ENCODE measurements at regions not wholly inside any gene's neighbourhood (a gene's known extent, or its start where the extent isn't known, plus 50 kb on each side); places are given as distances from the start of the nearest gene placed in this dataset.
"Not testable (repeated sequence)": the region's sequence is repeated elsewhere in the genome, so short reads cannot be mapped to it uniquely, and the experiment has no call there.

GRCh38 chr12:86601550-86602308, 345.5 kb upstream of the MGAT4C start:
- no peak for DNase-seq (ENCODE audit: low spot score)

- no peak for DNase-seq (ENCODE audit: low spot score)
Measured at GRCh38 chr12:86600664-86601231, 344.6 kb upstream of the MGAT4C start.

GRCh38 chr12:86597431-86597830, 341.2 kb upstream of the MGAT4C start:
- no peak for DNase-seq (ENCODE audit: low spot score)

- DNase-seq (ENCODE audit: low spot score), result no peak
Measured at GRCh38 chr12:86590296-86590695, 334.1 kb upstream of the MGAT4C start.

- DNase-seq (ENCODE audit: low spot score), result no peak
Measured at GRCh38 chr12:86574143-86574542, 318.0 kb upstream of the MGAT4C start.

- no peak for DNase-seq (ENCODE audit: low spot score)
Measured at GRCh38 chr12:86572455-86572854, 316.3 kb upstream of the MGAT4C start.

GRCh38 chr12:86565038-86565437, 308.8 kb upstream of the MGAT4C start:
- no peak for DNase-seq (ENCODE audit: low spot score)

GRCh38 chr12:86555491-86555890, 299.3 kb upstream of the MGAT4C start:
- DNase-seq (ENCODE audit: low spot score), result not testable (repeated sequence)

- DNase-seq (ENCODE audit: low spot score), result no peak
Measured at GRCh38 chr12:86551146-86551571, 295.0 kb upstream of the MGAT4C start.

- no peak for DNase-seq (ENCODE audit: low spot score)
Measured at GRCh38 chr12:86550218-86551145, 294.3 kb upstream of the MGAT4C start.

GRCh38 chr12:86543716-86544115, 287.5 kb upstream of the MGAT4C start:
- no peak for DNase-seq (ENCODE audit: low spot score)

- DNase-seq (ENCODE audit: low spot score), result no peak
Measured at GRCh38 chr12:86530996-86531655, 274.9 kb upstream of the MGAT4C start.

- no peak for DNase-seq (ENCODE audit: low spot score)
Measured at GRCh38 chr12:86526060-86526595, 269.9 kb upstream of the MGAT4C start.

GRCh38 chr12:86523844-86524243, 267.7 kb upstream of the MGAT4C start:
- DNase-seq (ENCODE audit: low spot score), result no peak

- DNase-seq (ENCODE audit: low spot score), result no peak
Measured at GRCh38 chr12:86521870-86522269, 265.7 kb upstream of the MGAT4C start.

- DNase-seq (ENCODE audit: low spot score), result no peak
Measured at GRCh38 chr12:86513226-86513625, 257.0 kb upstream of the MGAT4C start.

GRCh38 chr12:86496595-86496994, 240.4 kb upstream of the MGAT4C start:
- DNase-seq (ENCODE audit: low spot score), result no peak

- DNase-seq (ENCODE audit: low spot score), result no peak
Measured at GRCh38 chr12:86484473-86484872, 228.3 kb upstream of the MGAT4C start.

- DNase-seq (ENCODE audit: low spot score), result no peak
Measured at GRCh38 chr12:86473231-86473630, 217.0 kb upstream of the MGAT4C start.

- DNase-seq (ENCODE audit: low spot score), result no peak
Measured at GRCh38 chr12:86456776-86457175, 200.6 kb upstream of the MGAT4C start.

GRCh38 chr12:86456241-86456640, 200.1 kb upstream of the MGAT4C start:
- DNase-seq (ENCODE audit: low spot score), result no peak

- no peak for DNase-seq (ENCODE audit: low spot score)
Measured at GRCh38 chr12:86445356-86445755, 189.2 kb upstream of the MGAT4C start.
